HG02798 (cell line): ENCODE measurements at regions not wholly inside any gene's neighbourhood (a gene's known extent, or its start where the extent isn't known, plus 50 kb on each side); places are given as distances from the start of the nearest gene placed in this dataset.
"Not testable (repeated sequence)": the region's sequence is repeated elsewhere in the genome, so short reads cannot be mapped to it uniquely, and the experiment has no call there.

ENCODE experiments used
- ATAC-seq: cut with Tn5 transposase; IDR thresholded peaks from one replicate; pipeline ENCODE4 v1.9.1; 2021; ENCODE audit warnings: mild to moderate bottlenecking; ENCODE audit not compliant: unreplicated experiment, poor library complexity

GRCh38 chr2:234377761-234378391 is 119.0 kb downstream of the ARL4C start:
- ATAC-seq: no peak

DNA sequence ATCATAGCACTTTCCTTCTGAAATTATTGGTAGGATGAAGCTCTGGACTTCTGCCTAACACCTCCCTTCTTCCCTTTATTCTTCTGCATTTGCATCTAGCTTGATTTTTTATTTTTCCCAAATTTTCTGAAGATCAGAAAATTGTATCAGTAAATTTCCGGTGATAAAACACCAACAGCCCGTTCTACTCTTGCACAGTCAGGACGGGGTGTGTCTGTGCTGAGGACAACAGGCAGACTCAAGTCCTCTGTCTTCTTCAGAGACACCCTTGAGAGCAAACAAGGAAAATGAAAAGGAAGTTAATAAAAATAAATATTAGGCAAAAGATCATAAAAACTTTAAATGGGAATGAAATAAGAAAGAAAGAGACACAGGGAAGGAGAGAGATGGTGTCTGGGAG is 120.7 kb downstream of the ARL4C start:
- no peak for ATAC-seq

DNA sequence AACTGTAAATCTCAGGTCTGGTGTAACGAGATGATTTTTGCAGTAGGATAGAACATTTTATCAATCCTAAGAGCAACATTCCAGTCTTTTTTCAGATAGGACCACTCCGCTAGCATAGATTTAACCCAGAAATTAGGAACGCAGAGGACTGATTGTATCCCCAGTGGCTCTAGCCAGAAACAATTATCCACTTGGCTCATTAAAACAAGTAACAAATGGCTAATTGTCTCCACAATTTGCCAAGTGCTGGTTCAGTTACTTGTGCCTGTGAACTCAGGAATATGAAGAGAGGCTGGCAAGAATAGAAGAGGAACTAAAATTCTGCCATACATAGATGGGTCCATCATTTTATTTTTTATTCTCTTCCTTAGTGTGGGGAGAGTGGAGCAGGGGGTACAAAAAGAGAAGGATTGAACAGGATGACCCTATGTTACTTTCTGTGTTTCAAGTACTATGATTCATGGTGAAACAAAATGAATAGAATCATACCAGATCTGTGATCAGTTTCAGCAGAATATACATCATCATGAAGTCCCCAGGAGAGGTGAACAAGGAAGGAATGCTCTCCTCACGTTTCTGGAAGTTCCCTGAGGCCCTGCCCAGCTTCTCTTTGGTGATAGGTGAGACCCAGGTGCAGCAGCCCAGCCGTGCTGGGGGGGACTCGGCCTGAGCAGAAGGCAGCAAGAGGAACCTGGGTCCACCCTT is 121.6 kb downstream of the ARL4C start:
- no peak for ATAC-seq

DNA sequence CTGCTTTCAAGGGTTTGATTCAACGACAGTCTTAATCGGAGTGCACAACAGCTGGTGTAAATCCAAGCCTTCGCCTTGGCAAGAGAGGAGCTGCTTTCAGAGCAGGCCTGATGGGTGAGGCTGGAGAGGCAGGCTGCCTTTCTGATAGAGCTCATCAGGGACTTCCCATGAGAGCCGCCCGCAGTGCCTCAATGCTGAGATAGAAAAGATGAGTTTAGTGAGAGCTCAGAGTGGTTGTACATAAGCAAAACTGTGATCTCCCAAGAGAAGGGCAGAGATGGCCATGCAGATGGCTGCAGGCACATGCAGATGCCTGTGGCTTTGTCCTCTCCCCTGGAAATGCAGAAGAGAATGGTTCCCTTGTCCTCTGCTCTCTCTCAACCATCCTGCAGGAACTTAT is 122.1 kb downstream of the ARL4C start:
- ATAC-seq: no peak

GRCh38 chr2:234374150-234374508 is 122.8 kb downstream of the ARL4C start:
- ATAC-seq: no peak

DNA sequence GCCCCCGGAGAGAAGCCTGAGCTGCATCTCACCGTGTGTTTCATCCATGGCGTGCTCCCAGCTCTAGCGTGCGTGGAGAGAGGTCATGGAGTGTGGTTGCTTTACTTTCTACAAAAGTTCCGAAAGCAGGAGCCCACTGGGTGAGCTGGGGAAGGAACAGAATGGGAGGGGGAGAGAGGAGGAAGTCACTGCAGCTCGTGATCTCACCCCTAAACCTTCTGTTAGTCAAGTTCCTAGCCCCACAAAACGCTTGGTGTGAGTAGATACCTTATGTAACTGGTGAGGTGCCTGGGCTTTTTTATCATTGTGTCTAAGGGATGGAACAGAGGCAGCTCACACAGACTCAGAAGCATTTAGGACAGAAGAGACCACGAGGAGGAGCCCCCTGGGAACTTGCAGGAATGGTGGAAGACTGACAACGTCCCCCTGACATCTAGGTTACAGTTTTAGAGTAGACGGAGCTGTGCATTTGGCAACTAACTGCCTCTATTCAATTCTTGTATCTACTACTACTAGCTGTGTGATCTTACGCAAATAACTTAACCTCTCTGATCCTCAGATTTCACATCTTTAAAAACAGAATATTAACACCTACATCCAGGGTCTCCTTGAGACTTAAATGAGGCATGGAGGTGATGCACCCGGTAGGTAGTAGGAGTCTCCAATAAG is 123.3 kb downstream of the ARL4C start:
- no peak for ATAC-seq

GRCh38 chr2:234373060-234373459 is 123.8 kb downstream of the ARL4C start:
- no peak for ATAC-seq

- no peak for ATAC-seq
These were observed 124.4 kb downstream of the ARL4C start for GRCh38 chr2:234372506-234372905.

DNA sequence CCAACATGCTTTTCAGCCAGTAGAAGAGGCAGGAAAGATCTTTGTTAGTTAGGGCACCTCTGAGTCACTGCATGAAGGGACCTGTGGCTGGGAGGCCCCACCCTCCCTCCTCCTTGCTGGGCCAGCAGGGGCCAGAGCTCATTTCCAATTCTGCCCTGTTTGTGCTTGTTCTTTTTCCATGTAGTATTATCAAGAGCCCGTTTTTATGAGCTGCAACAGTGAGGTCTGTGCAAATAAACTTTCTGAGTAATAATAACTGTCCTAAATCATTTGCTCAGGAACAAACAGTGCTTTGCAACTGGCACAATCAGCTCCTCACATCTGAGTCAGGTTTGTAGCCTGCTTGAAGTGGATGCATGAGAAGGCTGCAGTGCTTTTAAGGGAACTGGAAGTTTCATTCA is 128.0 kb downstream of the ARL4C start:
- no peak for ATAC-seq

- no peak for ATAC-seq
These were observed 130.0 kb downstream of the ARL4C start for GRCh38 chr2:234366891-234367290.

DNA sequence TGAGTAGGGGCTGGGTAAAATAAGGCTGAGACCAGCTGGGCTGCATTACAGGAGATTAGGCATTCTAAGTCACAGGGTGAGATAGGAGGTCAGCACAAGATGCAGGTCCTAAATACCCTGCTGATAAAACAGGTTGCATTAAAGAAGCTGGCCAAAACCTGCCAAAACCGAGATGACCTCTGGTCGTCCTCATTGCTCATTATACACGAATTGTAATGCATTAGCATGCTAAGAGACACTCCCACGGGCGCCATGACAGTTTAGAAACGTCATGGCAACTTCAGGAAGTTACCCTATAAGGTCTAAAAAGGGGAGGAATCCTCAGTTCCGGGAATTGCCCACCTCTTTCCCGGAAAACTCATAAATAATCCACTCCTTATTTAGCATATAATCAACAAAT is 132.2 kb downstream of the ARL4C start:
- no peak for ATAC-seq

GRCh38 chr2:234363647-234364294 is 133.1 kb downstream of the ARL4C start:
- ATAC-seq: no peak

DNA sequence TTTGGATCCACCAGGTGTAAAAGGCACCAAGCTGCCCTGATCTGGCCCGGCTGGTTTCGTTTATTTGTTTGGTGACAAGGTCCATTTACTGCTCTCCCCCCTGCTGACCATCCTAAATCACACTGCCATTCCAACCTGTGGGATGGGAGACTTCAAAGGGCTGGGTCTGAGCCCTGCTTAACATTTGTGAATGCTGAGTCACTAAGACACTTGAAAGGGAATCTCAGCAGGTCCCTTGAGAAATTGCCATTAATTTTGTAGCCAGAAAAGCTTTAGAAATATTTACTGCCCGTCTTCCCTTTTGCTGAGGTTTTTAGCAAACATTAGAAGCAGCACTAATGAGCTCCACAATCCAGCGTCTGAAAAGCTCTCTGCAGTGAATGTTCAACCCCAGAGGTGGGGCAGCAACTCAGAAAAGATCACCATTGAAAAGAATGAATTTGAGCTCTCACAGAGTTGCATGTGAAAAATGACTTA is 133.8 kb downstream of the ARL4C start:
- ATAC-seq: no peak

DNA sequence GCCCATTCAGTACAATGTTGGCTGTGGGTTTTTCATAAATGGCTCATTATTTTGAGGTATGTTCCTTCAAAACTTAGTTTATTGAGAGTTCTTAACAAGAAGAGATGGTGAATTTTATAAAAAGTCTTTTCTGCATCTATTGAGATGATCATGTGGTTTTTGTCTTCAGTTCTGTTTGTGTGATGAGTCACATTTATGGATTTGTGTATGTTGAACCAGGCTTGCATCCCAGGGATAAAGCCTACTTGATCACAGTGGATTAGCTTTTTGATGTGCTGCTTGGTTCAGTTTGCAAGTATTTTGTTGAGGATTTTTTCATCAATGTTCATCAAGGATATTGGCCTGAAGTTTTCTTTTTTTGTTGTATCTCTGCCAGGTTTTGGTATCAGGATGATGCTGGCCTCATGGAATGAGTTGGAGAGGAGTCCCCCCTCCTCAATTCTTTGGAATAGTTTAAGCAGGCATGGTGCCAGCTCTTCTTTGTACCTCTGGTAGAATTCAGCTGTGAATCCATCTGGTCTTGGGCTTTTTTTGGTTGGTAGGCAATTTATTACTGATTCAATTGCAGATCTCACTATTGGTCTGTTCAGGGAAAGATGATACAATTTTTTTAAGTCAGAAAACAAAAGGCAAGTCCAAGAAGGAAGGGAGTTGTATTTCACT is 136.4 kb downstream of the ARL4C start:
- ATAC-seq: not testable (repeated sequence)

DNA sequence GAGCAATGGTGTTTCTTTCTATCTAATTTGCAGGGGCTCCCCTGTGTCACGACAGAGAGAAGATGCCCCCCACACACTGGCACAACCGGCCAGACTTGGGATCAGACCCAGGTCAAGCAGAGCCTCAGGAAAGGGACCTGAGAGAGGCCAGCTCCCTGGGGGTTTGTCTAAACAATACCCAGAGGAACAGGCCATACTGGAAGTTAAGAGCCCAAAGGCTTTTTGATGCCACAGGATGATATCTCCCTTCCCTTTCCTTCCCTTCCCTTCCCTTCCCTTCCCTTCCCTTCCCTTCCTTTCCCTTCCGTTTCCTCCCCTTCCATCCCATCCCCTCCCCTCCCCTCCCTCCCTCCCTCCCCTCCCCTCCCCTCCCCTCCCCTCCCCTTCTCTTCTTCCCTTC is 139.2 kb downstream of the ARL4C start:
- ATAC-seq: no peak

- no peak for ATAC-seq
These were observed 141.0 kb downstream of the ARL4C start for GRCh38 chr2:234355808-234356365.

- no peak for ATAC-seq
These were observed 141.7 kb downstream of the ARL4C start for GRCh38 chr2:234355021-234355720.

DNA sequence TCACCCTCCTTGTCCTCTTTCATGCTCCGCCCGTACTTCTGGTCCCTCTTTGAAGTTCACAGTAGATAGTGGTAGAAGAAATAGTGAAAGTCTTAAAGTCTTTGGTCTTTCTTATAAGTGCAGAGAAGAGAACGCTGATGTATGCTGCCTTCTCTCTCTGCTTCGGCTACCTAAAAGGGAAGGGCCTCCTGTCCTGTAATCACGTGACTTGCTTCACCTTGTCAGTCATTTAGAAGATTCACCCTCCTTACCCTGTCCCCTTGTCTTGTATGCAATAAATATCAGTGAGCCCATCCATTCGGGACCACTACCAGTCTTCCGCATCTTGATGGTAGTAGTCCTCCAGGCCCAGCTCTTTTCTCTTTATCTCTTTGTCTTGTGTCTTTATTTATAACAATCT is 144.6 kb downstream of the ARL4C start:
- no peak for ATAC-seq

- not testable (repeated sequence) for ATAC-seq
These were observed 145.0 kb downstream of the ARL4C start for GRCh38 chr2:234351866-234352265.

DNA sequence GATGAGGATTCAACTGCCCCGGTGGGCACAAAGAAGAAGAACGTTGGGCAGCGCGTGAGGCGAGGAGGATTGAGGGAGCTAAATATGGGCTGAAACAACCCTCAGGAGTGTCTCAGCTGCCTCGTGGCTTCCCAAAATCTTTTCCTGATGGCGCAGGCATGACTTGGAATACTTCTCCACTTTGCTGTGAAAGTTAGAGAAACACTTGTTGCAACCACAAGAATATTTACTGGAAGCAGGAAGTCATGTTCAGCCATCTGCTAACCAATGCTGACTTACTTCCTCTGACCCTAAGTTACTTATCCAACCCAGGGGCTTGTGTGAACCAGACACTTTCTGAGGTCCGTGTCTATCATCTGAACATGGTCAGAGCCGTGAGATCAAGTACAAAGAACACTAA is 148.8 kb downstream of the ARL4C start:
- no peak for ATAC-seq
